Right cardiac atrium (tissue), 5 donors: ENCODE measurements at regions not wholly inside any gene's neighbourhood (a gene's known extent, or its start where the extent isn't known, plus 50 kb on each side); places are given as distances from the start of the nearest gene placed in this dataset.
A peak's percentile ranks its signal among the peaks of the same experiment; 100 is the strongest.

Source experiments
- ATAC-seq, 2 donors: fragments of 200-7000 bp; cut with Tn5 transposase; one replicate each; pipeline versions ENCODE4 v1.8.0 to v1.9.1; 2020; ENCODE audit warnings: moderate library complexity in 2 of 2, mild to moderate bottlenecking in 1 of 2
- DNase-seq, 3 donors: peaks; one replicate each; pipeline ENCODE4 v3.0.0-alpha.2; 2020
- H3K27ac ChIP-seq: one replicate; pipeline ENCODE4 v1.5.1; 2013; ENCODE audit warnings: mild to moderate bottlenecking, low read length, control low read depth, moderate library complexity
- H3K27me3 ChIP-seq: one replicate; pipeline ENCODE4 v1.6.1; 2013; ENCODE audit not compliant: control insufficient read depth, insufficient read depth
- H3K4me1 ChIP-seq: one replicate; pipeline ENCODE4 v1.6.1; 2013; ENCODE audit warnings: low read length; ENCODE audit not compliant: control insufficient read depth, insufficient read depth
- H3K4me3 ChIP-seq: one replicate; pipeline ENCODE4 v1.5.1; 2013; ENCODE audit warnings: low read length, control low read depth
- H3K9me3 ChIP-seq: one replicate; pipeline ENCODE4 v1.6.1; 2013; ENCODE audit warnings: low read length; ENCODE audit not compliant: control insufficient read depth
- WGBS: extraction: QIAGEN DNeasy Blood & Tissue Kit; methylation state at CpG from one replicate; pipeline ENCODE4 v1.1.7; 2013; 5-methylcytosine and 5-hydroxymethylcytosine counted together
- intact Hi-C, 4 donors: fragments of 100-400 bp; cut with DNase I; formaldehyde crosslinking; loops; one replicate each; pipeline versions ENCODE4 v1.11.0 to v1.14.0; 2022 to 2023
- donor health status: healthy with polysubstance abuse.
- donor health status: DM: no; HTN: yes; CAD: no.
- donor health status: DM: no; HTN: no; CAD: no.
- donor health status: DM: no; HTN: yes; CAD: no; lungs with severe emphysema.
- donor health status: DM: yes; HTN: yes; CAD: no.

DNA sequence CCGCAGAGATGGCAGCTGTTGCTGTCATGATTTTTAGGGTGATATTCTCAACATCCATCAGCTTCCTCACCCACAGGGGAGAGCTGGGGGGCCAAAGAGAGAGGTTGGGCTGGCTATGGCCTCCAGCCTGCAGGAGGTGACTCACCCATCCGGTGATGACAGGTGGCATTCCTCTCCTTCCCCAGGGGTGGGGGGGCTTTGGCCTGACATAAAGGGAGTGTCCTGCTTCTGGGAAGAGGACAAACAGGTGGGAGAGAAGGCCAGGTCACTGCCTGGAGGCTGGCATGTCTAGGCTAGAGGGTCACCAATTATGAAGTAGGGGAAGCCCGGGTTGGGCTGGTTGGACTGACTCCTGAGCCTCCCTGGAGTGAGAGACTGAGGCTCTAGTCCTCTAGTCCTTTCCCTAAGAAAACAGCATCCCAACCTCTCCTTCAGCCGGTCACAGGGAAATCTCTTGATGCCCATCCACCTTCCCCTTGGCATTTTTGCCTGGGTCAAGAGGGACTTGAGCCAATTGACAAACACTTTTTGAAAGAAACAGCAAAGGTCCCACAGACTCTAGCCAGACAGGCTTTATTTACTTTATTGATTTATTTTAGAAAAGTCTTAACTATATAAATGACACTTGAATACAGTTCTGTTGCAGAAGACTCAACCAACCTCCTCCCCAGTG, 79.8 kb upstream of the ZNF716 start:
- Histone ChIP-seq H3K27me3 (no peaks in the 10 kb centered on the region), H3K4me1 (no peaks in the 10 kb centered on the region), H3K4me3 (no peak overlapping the region), H3K27ac (no peak overlapping the region), H3K9me3 (no peaks in the 10 kb centered on the region)
- WGBS, result 68% methylated on average over 4 of the region's 4 CpGs
- no peak for ATAC-seq
- DNase-seq, result no peak
- intact Hi-C loops, result no loop called here

DNA sequence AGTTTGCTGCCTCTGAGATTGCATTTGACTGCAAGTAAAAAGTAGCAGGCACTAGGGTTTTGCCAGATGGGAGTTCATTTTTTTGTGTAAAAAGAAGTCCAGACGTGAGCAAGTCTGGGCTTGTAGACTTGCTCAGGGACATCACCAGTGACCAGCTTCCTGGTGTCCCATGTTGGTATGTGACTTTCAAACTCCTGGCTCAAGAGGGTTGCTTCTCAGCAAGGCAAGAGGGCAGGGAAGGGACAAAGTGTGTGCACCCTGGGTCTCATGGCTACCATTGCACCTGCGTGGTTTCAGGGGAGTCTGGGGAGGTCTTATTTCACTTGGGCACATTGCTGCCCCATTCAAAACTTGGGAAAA, 79.3 kb upstream of the ZNF716 start:
- no peak for ATAC-seq
- Histone ChIP-seq H3K27me3 (no peaks in the 10 kb centered on the region), H3K27ac (no peak overlapping the region), H3K4me3 (no peak overlapping the region), H3K9me3 (no peaks in the 10 kb centered on the region), H3K4me1 (no peaks in the 10 kb centered on the region)
- no peak for DNase-seq
- intact Hi-C loops, result no loop called here
- WGBS, result 58% methylated on average over 2 of the region's 2 CpGs

DNA sequence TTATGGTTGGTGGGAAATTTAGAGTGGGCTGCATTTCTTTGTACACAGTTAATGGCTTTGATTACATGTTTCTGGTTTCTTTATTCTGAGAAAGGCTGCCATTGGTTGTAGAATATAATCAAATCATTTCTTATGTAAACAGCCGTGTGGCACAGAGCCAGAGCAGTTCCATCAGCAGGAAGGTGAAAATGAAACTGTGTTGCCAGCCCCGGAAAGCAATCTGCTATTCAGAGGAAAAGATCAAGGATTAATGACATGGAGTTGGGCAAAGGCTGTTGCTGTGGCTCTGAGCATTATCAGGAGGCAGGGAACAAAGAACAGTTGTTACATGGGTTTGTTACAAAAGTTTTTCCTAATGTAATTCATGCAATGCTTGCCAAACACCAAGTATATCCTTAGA, 74.2 kb upstream of the ZNF716 start:
- intact Hi-C loops, result no loop called here
- ATAC-seq (no peak), DNase-seq (peak in 1 of 3 donors; percentile 30)
- no peak overlapping the region for H3K27ac ChIP-seq
- no peaks in the 10 kb centered on the region for H3K27me3 ChIP-seq
- H3K9me3 ChIP-seq, result no peaks in the 10 kb centered on the region
- H3K4me3 ChIP-seq, result no peak overlapping the region
- H3K4me1 ChIP-seq, result no peaks in the 10 kb centered on the region
- 43% methylated on average over 2 of the region's 2 CpGs for WGBS

DNA sequence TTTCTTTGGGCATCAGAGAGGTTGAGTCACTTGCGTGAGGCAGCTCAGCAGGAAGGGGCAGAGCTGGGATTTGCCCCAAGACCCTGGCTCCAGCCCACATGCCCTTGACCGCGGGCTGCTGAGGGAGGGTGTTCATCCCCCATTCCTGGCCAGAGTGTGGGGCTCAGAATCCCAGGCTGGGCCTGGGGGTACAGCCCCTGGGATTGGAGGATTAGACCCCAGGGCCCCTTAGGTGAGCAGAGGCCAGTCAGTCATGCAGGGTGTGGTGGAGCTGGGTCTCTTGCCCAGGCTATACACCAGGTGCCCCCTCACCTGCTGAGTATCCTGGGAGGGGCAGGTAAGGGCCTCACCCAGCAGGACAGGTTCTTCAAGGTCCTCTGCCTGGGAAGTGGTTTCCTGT, 68.4 kb upstream of the ZNF716 start:
- WGBS, result 90% methylated on average over 3 of the region's 3 CpGs
- no peak overlapping the region for H3K27ac ChIP-seq
- intact Hi-C loops, result no loop called here
- ATAC-seq (no peak), DNase-seq (no peak)
- no peaks in the 10 kb centered on the region for H3K27me3 ChIP-seq
- H3K9me3 ChIP-seq, result no peaks in the 10 kb centered on the region
- no peaks in the 10 kb centered on the region for H3K4me1 ChIP-seq
- no peak overlapping the region for H3K4me3 ChIP-seq

DNA sequence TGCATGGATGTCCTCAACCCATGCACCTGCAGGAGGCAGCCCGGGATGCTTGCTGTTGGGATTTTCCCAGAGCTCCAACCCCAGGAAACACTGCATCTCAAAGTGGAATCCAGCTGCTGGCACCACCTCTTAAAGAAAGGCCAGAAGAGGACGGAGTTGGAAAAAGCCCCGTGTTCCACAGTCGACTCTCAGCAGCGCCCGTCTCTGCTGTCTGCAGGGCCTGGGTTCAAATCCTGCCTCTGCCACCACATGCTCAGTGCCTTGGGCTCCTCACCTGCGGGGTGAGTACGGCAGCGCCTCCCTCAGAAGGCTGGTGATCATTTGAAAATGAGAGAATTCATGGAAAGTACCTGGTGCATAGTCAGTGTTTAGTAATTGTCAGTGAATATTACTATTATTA, 65.6 kb upstream of the ZNF716 start:
- intact Hi-C loops, result no loop called here
- no peaks in the 10 kb centered on the region for H3K4me1 ChIP-seq
- DNase-seq (no peak), ATAC-seq (no peak)
- no peaks in the 10 kb centered on the region for H3K27me3 ChIP-seq
- WGBS, result 80% methylated on average over 9 of the region's 9 CpGs
- H3K9me3 ChIP-seq, result no peaks in the 10 kb centered on the region
- no peak overlapping the region for H3K4me3 ChIP-seq
- H3K27ac ChIP-seq, result no peak overlapping the region

DNA sequence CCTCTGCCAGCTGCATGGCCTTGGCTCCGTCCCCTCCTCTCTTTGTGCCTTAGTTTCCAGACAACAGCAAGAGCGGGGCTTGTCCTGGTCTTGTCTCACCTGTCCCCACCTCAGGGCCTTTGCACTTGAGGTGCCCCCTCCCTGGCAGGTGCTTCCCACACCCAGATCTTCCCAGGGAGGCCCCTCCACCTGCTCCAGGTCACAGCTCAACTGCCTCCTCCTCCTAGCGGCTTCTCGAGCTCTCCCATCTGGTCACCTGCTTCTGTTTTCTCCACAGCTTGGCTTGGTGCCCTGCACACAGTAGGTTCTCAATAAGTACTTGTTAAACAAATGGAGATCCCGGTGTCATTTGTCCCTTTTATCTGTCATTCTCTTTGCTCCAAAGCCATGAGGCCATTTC, 64.3 kb upstream of the ZNF716 start:
- Histone ChIP-seq H3K4me3 (no peak overlapping the region), H3K27me3 (no peaks in the 10 kb centered on the region), H3K4me1 (no peaks in the 10 kb centered on the region), H3K27ac (no peak overlapping the region), H3K9me3 (no peaks in the 10 kb centered on the region)
- DNase-seq (no peak), ATAC-seq (no peak)
- WGBS, result 80% methylated on average over 5 of the region's 5 CpGs
- intact Hi-C loops, result no loop called here

DNA sequence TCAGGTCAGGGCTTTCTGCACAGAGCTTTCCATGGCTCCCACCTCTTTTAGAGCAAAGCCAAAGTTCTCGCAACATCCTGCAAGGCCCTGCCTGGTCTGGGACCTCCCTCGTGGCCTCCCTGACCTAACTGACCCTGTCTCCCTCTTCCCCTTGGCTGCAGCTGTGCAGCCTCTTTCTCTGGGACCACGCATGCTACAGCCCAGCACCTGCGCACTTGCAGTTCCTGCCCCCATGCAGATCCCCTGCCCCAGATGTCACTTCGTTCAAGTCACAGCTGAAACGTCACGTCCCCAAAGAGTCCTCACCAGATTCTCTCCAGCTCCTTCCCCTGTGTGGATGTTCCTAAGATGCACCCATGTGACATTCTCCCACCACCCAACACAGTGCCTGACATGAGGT, 61.2 kb upstream of the ZNF716 start:
- WGBS, result 75% methylated on average over 7 of the region's 7 CpGs
- H3K4me3 ChIP-seq, result no peak overlapping the region
- H3K4me1 ChIP-seq, result no peaks in the 10 kb centered on the region
- no peaks in the 10 kb centered on the region for H3K27me3 ChIP-seq
- intact Hi-C loops, result no loop called here
- no peak overlapping the region for H3K27ac ChIP-seq
- DNase-seq, result no peak
- no peak for ATAC-seq
- no peaks in the 10 kb centered on the region for H3K9me3 ChIP-seq

DNA sequence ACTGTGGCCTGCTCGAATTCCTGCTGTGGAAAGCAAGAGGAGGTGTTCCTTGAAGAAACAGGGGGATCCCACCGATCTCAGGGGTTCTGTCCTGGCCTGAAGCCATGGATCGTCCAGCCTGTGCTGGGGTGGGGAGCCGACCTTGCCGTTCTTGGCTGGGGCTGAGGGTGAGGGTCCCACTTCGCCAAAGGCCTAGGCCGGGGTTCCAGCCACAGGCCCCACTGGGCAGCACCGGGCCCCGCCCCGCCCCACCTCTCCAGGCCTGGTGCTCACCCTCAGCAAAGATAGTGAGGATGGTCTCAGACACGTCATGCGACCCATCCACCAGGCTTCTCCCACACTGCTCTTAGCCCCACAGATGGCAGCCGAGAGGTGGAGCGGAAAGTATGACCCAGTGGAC, 51.4 kb upstream of the ZNF716 start:
- no peak overlapping the region for H3K27ac ChIP-seq
- intact Hi-C loops, result no loop called here
- H3K27me3 ChIP-seq, result no peaks in the 10 kb centered on the region
- ATAC-seq, result peak in 1 of 2 donors; percentile 26
- H3K4me3 ChIP-seq, result no peak overlapping the region
- no peaks in the 10 kb centered on the region for H3K4me1 ChIP-seq
- DNase-seq, result no peak
- H3K9me3 ChIP-seq, result no peaks in the 10 kb centered on the region
- 87% methylated on average over 14 of the region's 14 CpGs for WGBS

DNA sequence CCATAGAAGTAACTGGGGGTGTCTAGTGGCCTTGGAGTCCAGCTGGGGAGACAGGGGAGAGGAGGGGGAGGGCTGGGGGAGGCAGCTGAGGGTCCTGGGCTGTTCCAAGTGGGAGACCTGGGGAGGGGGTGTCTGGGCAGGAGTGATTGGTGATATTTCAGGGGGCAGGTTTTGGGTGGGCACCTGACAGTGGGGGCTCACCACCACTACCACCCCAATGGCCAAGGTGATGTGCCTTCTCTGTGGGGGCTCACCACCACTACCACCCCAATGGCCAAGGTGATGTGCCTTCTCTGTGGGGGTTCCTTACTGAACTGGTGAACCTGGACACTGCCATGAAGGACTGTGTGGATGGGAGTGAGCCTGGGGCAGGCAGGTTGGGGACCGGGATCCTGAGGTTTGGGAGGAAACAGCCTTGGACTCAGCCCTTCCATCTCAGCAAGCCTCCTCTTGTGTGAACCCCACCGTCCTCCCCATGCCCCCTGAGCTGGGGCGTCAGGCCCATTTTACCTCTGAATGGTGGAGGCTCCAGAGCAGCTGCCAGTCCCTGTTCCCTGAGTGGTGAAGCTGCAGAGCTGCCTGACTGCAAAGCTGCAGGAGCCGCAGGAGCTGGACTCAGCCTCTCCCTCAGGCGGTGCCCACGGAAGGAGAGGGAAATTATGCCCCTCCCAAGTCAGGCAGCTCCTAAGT, 50.6 kb upstream of the ZNF716 start:
- H3K4me1 ChIP-seq, result no peaks in the 10 kb centered on the region

DNA sequence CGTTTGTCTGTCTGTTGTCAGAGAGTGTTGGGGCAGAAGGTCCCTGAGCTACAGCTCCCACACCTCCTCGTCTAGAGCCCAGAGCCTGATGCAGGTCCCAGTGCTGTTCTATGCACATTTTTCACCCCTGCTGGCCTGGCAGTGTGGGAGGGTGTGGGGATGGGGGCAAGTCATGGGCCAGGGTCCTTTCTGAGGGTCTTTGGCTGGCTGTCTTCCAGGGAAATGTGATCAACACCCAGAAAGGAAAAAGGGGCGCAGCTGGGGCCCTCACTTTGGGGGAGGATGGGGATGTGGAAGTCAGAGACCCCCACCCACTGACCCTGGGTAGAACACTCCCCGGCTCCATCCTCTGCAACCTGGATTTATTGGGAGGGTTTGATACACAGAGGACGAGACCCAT, 50.0 kb upstream of the ZNF716 start:
- no peak overlapping the region for H3K4me3 ChIP-seq
- ATAC-seq (no peak), DNase-seq (no peak)
- H3K9me3 ChIP-seq, result no peaks in the 10 kb centered on the region
- no peak overlapping the region for H3K27ac ChIP-seq
- no peaks in the 10 kb centered on the region for H3K4me1 ChIP-seq
- intact Hi-C loops, result no loop called here
- H3K27me3 ChIP-seq, result no peaks in the 10 kb centered on the region
- WGBS, result 70% methylated on average over 5 of the region's 5 CpGs

More for the DNA sequence above, 50.6 kb upstream of the ZNF716 start:
- no peaks in the 10 kb centered on the region for H3K9me3 ChIP-seq
- ATAC-seq, result no peak
- H3K4me3 ChIP-seq, result no peak overlapping the region
- no peaks in the 10 kb centered on the region for H3K27me3 ChIP-seq
- no peak for DNase-seq
- no peak overlapping the region for H3K27ac ChIP-seq
- WGBS, result 77% methylated on average over 6 of the region's 6 CpGs
- intact Hi-C loops, result no loop called here
